H9 (cell line): ENCODE measurements at regions not wholly inside any gene's neighbourhood (a gene's known extent, or its start where the extent isn't known, plus 50 kb on each side); places are given as distances from the start of the nearest gene placed in this dataset.

ENCODE experiments used
- DNase-seq: peaks from one replicate; pipeline ENCODE4 v3.0.0-alpha.2; 2017
- H2AFZ ChIP-seq: one replicate; pipeline ENCODE4 v1.6.1; 2013; ENCODE audit warnings: mild to moderate bottlenecking, low read length, control low read depth, moderate library complexity
- H2AK5ac ChIP-seq: 2 replicates; pipeline ENCODE4 v1.6.1; 2013; ENCODE audit warnings: low read length, control low read depth, mixed read lengths; ENCODE audit not compliant: insufficient read length
- H2BK120ac ChIP-seq: one replicate; pipeline ENCODE4 v1.6.1; 2013; ENCODE audit warnings: low read depth, mild to moderate bottlenecking, low read length, control low read depth, inconsistent platforms; ENCODE audit not compliant: poor library complexity, severe bottlenecking
- H2BK12ac ChIP-seq: 2 replicates; pipeline ENCODE4 v1.6.1; 2013; ENCODE audit warnings: low read length, control low read depth, mixed read lengths, low read depth; ENCODE audit not compliant: insufficient read length
- H2BK15ac ChIP-seq: 2 replicates; pipeline ENCODE4 v1.6.1; 2013; ENCODE audit warnings: low read depth, low read length, control low read depth
- H2BK20ac ChIP-seq: one replicate; pipeline ENCODE4 v1.6.1; 2013; ENCODE audit warnings: low read depth, mild to moderate bottlenecking, low read length, control low read depth, inconsistent platforms; ENCODE audit not compliant: poor library complexity, severe bottlenecking
- H2BK5ac ChIP-seq: 2 replicates; pipeline ENCODE4 v1.6.1; 2013; ENCODE audit warnings: low read length, control low read depth, mixed read lengths; ENCODE audit not compliant: insufficient read length
- H3K14ac ChIP-seq: 2 replicates; pipeline ENCODE4 v1.6.1; 2013; ENCODE audit warnings: low read length, control low read depth; ENCODE audit not compliant: insufficient read depth
- H3K18ac ChIP-seq: 2 replicates; pipeline ENCODE4 v1.6.1; 2013; ENCODE audit warnings: low read depth, mild to moderate bottlenecking, mixed read lengths, low read length, control low read depth; ENCODE audit not compliant: insufficient read length
- H3K23ac ChIP-seq: 2 replicates; pipeline ENCODE4 v1.6.1; 2013; ENCODE audit warnings: low read length, control low read depth, mixed read lengths, low read depth; ENCODE audit not compliant: insufficient read length
- H3K23me2 ChIP-seq: 2 replicates; pipeline ENCODE4 v1.6.1; 2013; ENCODE audit warnings: low read depth, mild to moderate bottlenecking, mixed read lengths, low read length, control low read depth; ENCODE audit not compliant: insufficient read length, poor library complexity, severe bottlenecking
- H3K27ac ChIP-seq: 2 replicates; pipeline ENCODE4 v1.5.1; 2013; ENCODE audit warnings: low read length, control low read depth, mixed read lengths, low read depth; ENCODE audit not compliant: insufficient read length
- H3K27me3 ChIP-seq: 2 replicates; pipeline ENCODE4 v1.6.1; 2013; ENCODE audit warnings: low read length, control low read depth, inconsistent platforms; ENCODE audit not compliant: insufficient read depth
- H3K4ac ChIP-seq: 2 replicates; pipeline ENCODE4 v1.6.1; 2013; ENCODE audit warnings: low read depth, mild to moderate bottlenecking, control low read depth, inconsistent platforms, low read length, moderate library complexity
- H3K4me1 ChIP-seq: 2 replicates; pipeline ENCODE4 v1.6.1; 2013; ENCODE audit warnings: low read length, control low read depth, inconsistent platforms; ENCODE audit not compliant: insufficient read depth
- H3K4me2 ChIP-seq: 2 replicates; pipeline ENCODE4 v1.6.1; 2013; ENCODE audit warnings: low read length, control low read depth, mixed read lengths; ENCODE audit not compliant: insufficient read length, insufficient read depth
- H3K56ac ChIP-seq: 2 replicates; pipeline ENCODE4 v1.6.1; 2013; ENCODE audit warnings: low read depth, mild to moderate bottlenecking, mixed read lengths, low read length, control low read depth; ENCODE audit not compliant: insufficient read length
- H3K79me1 ChIP-seq: 2 replicates; pipeline ENCODE4 v1.6.1; 2013; ENCODE audit warnings: low read depth, mild to moderate bottlenecking, moderate library complexity, low read length, control low read depth, inconsistent platforms; ENCODE audit not compliant: insufficient read depth, poor library complexity, severe bottlenecking
- H3K79me2 ChIP-seq: 2 replicates; pipeline ENCODE4 v1.6.1; 2013; ENCODE audit warnings: low read length, control low read depth, inconsistent platforms; ENCODE audit not compliant: insufficient read depth
- H3K9ac ChIP-seq: 2 replicates; pipeline ENCODE4 v1.6.1; 2013; ENCODE audit warnings: low read length, control low read depth, mixed read lengths; ENCODE audit not compliant: insufficient read length; ENCODE audit errors: extremely low read depth
- H3K9me3 ChIP-seq: one replicate; pipeline ENCODE4 v1.6.1; 2013; ENCODE audit warnings: low read depth, low read length, inconsistent platforms; ENCODE audit not compliant: control insufficient read depth
- H3T11ph ChIP-seq: one replicate; pipeline ENCODE4 v1.6.1; 2013; ENCODE audit warnings: mild to moderate bottlenecking, low read length, control low read depth, inconsistent platforms
- H4K20me1 ChIP-seq: one replicate; pipeline ENCODE4 v1.6.1; 2013; ENCODE audit not compliant: control insufficient read depth, insufficient read length, insufficient read depth
- H4K5ac ChIP-seq: 2 replicates; pipeline ENCODE4 v1.6.1; 2013; ENCODE audit warnings: low read depth, mild to moderate bottlenecking, mixed read lengths, low read length, control low read depth; ENCODE audit not compliant: insufficient read length
- H4K8ac ChIP-seq: replicated peaks from 2 replicates; pipeline ENCODE4 v1.6.1; 2013; ENCODE audit warnings: low read length, control low read depth, mixed read lengths, low read depth; ENCODE audit not compliant: insufficient read length
- H4K91ac ChIP-seq: 2 replicates; pipeline ENCODE4 v1.6.1; 2013; ENCODE audit warnings: low read depth, mild to moderate bottlenecking, moderate library complexity, mixed read lengths, low read length, control low read depth; ENCODE audit not compliant: insufficient read length
- H3K27ac Mint-ChIP-seq, 3 experiments: 2 replicates in 2 of 3; 3 replicates in 1 of 3; pipeline ENCODE4 v1.8.0; 2020 to 2021; ENCODE audit warnings: mixed read lengths in 3 of 3, mild to moderate bottlenecking in 1 of 3, moderate library complexity in 1 of 3
- H3K27me3 Mint-ChIP-seq: 2 replicates; pipeline ENCODE4 v1.8.0; 2021; ENCODE audit warnings: low read depth, mild to moderate bottlenecking, moderate library complexity, mixed read lengths
- H3K36me3 Mint-ChIP-seq, 3 experiments: 2 replicates in 2 of 3; 3 replicates in 1 of 3; pipeline ENCODE4 v1.8.0; 2020 to 2021; ENCODE audit warnings: low read depth in 3 of 3, mixed read lengths in 3 of 3; ENCODE audit not compliant: insufficient read depth in 1 of 3
- H3K4me1 Mint-ChIP-seq, 2 experiments: 2 replicates each; pipeline ENCODE4 v1.8.0; 2020; ENCODE audit warnings: mixed read lengths in 2 of 2
- H3K4me3 Mint-ChIP-seq, 2 experiments: 2 replicates in 1 of 2; 3 replicates in 1 of 2; pipeline ENCODE4 v1.8.0; 2020 to 2021; ENCODE audit warnings: mild to moderate bottlenecking in 2 of 2, mixed read lengths in 2 of 2, moderate library complexity in 1 of 2
- H3K9me3 Mint-ChIP-seq, 2 experiments: 2 replicates in 1 of 2; 3 replicates in 1 of 2; pipeline ENCODE4 v1.8.0; 2020; ENCODE audit warnings: mild to moderate bottlenecking in 2 of 2, mixed read lengths in 2 of 2, moderate library complexity in 1 of 2
- CTCF ChIP-seq: fragments of 200-600 bp; sonication (generic); conservative IDR thresholded peaks from 3 replicates; pipeline ENCODE4 v1.8.0; 2021; ENCODE audit warnings: antibody characterized with exemption, mild to moderate bottlenecking
- WGBS: extraction: QIAGEN DNeasy Blood & Tissue Kit; methylation state at CpG from one replicate; pipeline ENCODE4 v1.1.7; 2013; ENCODE audit warnings: missing lambda C conversion rate, low lambda C conversion rate, mixed read lengths; ENCODE audit not compliant: insufficient read length; ENCODE audit errors: extremely low coverage; 5-methylcytosine and 5-hydroxymethylcytosine counted together

- no peak overlapping the region for H2BK5ac ChIP-seq
- H3K9me3 ChIP-seq, result no peaks in the 10 kb centered on the region
- no peaks in the 10 kb centered on the region for H3K27me3 ChIP-seq
- no peak overlapping the region for H3K27ac ChIP-seq
- H2BK120ac ChIP-seq, result no peak overlapping the region
- Mint-ChIP-seq H3K27ac (no peak overlapping the region), H3K27me3 (peaks cover 2% of the 10 kb centered on the region), H3K4me1 (no peaks in the 10 kb centered on the region), H3K36me3 (no peaks in the 10 kb centered on the region), H3K9me3 (no peaks in the 10 kb centered on the region), H3K4me3 (no peak overlapping the region)
- H2BK12ac ChIP-seq, result no peak overlapping the region
- no peak overlapping the region for H2BK15ac ChIP-seq
- H2AK5ac ChIP-seq, result no peak overlapping the region
- no peak for TF ChIP-seq CTCF
- H4K20me1 ChIP-seq, result no peaks in the 10 kb centered on the region
- no peak overlapping the region for H3K9ac ChIP-seq
- no peak overlapping the region for H3K14ac ChIP-seq
- H3K79me1 ChIP-seq, result no peaks in the 10 kb centered on the region
- no peak overlapping the region for H4K91ac ChIP-seq
- H3K4me1 ChIP-seq, result no peaks in the 10 kb centered on the region
- H3K18ac ChIP-seq, result no peak overlapping the region
- no peak overlapping the region for H2AFZ ChIP-seq
- no peak overlapping the region for H4K5ac ChIP-seq
- no peaks in the 10 kb centered on the region for H3K79me2 ChIP-seq
- H3T11ph ChIP-seq, result no peak overlapping the region
- no peaks in the 10 kb centered on the region for H3K23me2 ChIP-seq
- no peak overlapping the region for H3K23ac ChIP-seq
- H3K4ac ChIP-seq, result no peak overlapping the region
- WGBS, result no CpG with 5 or more reads among the region's 22 CpGs
- H2BK20ac ChIP-seq, result no peak overlapping the region
- no peak overlapping the region for H3K56ac ChIP-seq
- no peak for DNase-seq
- H3K4me2 ChIP-seq, result no peak overlapping the region
- no peak overlapping the region for H4K8ac ChIP-seq
Measured at GRCh38 chr16:50948268-50948930, 202.7 kb downstream of the SALL1 start.
